Keratinocyte (primary cell): ENCODE measurements at regions not wholly inside any gene's neighbourhood (a gene's known extent, or its start where the extent isn't known, plus 50 kb on each side); places are given as distances from the start of the nearest gene placed in this dataset.

Source experiments
- EZH2 ChIP-seq: IDR thresholded peaks from one replicate; pipeline ENCODE4 v1.6.1; 2012; ENCODE audit warnings: inconsistent platforms, mild to moderate bottlenecking, low read length, moderate library complexity
- TF ChIP-seq, protein P1 (sequence below), 3 experiments: IDR thresholded peaks in 1 of 3; conservative IDR thresholded peaks in 1 of 3; optimal IDR thresholded peaks in 1 of 3; 2 replicates in 2 of 3; 3 replicates in 1 of 3; pipeline versions ENCODE3 to v1.5.1; 2011; ENCODE audit warnings: low read length in 3 of 3, mild to moderate bottlenecking in 3 of 3, moderate library complexity in 2 of 3, control low read depth in 1 of 3, inconsistent platforms in 1 of 3; ENCODE audit not compliant: insufficient read depth in 2 of 3; ENCODE audit errors: extremely low read depth in 1 of 3

DNA sequence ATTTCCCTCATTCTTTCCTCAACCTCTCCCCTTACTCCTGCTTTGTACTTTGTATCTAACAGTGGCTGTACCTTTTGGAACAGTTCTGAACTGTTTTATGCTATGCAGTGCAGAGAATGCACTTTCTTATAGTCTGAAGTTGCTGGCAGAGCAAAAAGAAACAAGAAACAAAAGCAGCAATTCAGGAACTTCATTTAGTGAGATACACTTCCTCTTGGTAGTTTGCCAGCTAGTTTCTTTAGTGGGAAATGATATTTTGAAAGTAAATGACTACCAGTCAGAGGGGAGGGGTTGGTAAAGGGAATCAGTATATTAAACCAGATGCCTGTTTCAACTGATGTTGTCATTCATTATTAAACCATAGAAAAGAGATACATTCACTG is 55.0 kb upstream of the CHD2 start:
- TF ChIP-seq, protein P1, sequence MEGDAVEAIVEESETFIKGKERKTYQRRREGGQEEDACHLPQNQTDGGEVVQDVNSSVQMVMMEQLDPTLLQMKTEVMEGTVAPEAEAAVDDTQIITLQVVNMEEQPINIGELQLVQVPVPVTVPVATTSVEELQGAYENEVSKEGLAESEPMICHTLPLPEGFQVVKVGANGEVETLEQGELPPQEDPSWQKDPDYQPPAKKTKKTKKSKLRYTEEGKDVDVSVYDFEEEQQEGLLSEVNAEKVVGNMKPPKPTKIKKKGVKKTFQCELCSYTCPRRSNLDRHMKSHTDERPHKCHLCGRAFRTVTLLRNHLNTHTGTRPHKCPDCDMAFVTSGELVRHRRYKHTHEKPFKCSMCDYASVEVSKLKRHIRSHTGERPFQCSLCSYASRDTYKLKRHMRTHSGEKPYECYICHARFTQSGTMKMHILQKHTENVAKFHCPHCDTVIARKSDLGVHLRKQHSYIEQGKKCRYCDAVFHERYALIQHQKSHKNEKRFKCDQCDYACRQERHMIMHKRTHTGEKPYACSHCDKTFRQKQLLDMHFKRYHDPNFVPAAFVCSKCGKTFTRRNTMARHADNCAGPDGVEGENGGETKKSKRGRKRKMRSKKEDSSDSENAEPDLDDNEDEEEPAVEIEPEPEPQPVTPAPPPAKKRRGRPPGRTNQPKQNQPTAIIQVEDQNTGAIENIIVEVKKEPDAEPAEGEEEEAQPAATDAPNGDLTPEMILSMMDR (optimal IDR thresholded peaks at IDR 0.05 in 1 of 3, IDR thresholded peaks at IDR 0.05 in 1 of 3, conservative IDR thresholded peaks at IDR 0.05 in 1 of 3; ENCODE audit: extremely low read depth in 1 of 3, insufficient read depth in 2 of 3, low read length in 3 of 3) = no peak
- no peak for TF ChIP-seq EZH2
